HEK293T (cell line): ENCODE measurements at regions not wholly inside any gene's neighbourhood (a gene's known extent, or its start where the extent isn't known, plus 50 kb on each side); places are given as distances from the start of the nearest gene placed in this dataset.

Experiments
- ARNT ChIP-seq: fragments of 450-650 bp; IDR thresholded peaks from 2 replicates; pipeline ENCODE4 v1.6.1; 2017; ENCODE audit warnings: mild to moderate bottlenecking
- BHLHE40 ChIP-seq: fragments of 450-650 bp; IDR thresholded peaks from 2 replicates; pipeline ENCODE4 v1.6.1; 2016; ENCODE audit warnings: mild to moderate bottlenecking, moderate library complexity, borderline replicate concordance
- ELF4 ChIP-seq: fragments of 450-650 bp; IDR thresholded peaks from 2 replicates; pipeline ENCODE4 v1.6.1; 2017; ENCODE audit warnings: antibody characterized with exemption
- FOXA1 ChIP-seq: fragments of 450-650 bp; IDR thresholded peaks from 2 replicates; pipeline ENCODE4 v1.6.1; 2016; ENCODE audit warnings: mild to moderate bottlenecking
- FOXM1 ChIP-seq: fragments of 450-650 bp; IDR thresholded peaks from 2 replicates; pipeline ENCODE4 v1.6.1; 2017; ENCODE audit warnings: mild to moderate bottlenecking, borderline replicate concordance
- HDGF ChIP-seq: fragments of 450-650 bp; IDR thresholded peaks from 2 replicates; pipeline ENCODE4 v1.6.1; 2017; ENCODE audit warnings: antibody characterized with exemption, borderline replicate concordance
- L3MBTL2 ChIP-seq: fragments of 450-650 bp; conservative IDR thresholded peaks from 2 replicates; pipeline ENCODE4 v1.6.1; 2016; ENCODE audit warnings: mild to moderate bottlenecking
- LEF1 ChIP-seq: fragments of 450-650 bp; IDR thresholded peaks from 2 replicates; pipeline ENCODE4 v1.6.1; 2017; ENCODE audit warnings: mild to moderate bottlenecking, borderline replicate concordance
- SP1 ChIP-seq: fragments of 450-650 bp; IDR thresholded peaks from 2 replicates; pipeline ENCODE4 v1.6.1; 2017
- SUZ12 ChIP-seq: fragments of 450-650 bp; IDR thresholded peaks from 2 replicates; pipeline ENCODE4 v1.6.1; 2016; ENCODE audit warnings: mild to moderate bottlenecking
- ZNF384 ChIP-seq: fragments of 450-650 bp; IDR thresholded peaks from 2 replicates; pipeline ENCODE4 v1.6.1; 2016
- TF ChIP-seq, protein P1 (sequence below): fragments of 450-650 bp; IDR thresholded peaks from 2 replicates; pipeline ENCODE4 v1.6.1; 2016

DNA sequence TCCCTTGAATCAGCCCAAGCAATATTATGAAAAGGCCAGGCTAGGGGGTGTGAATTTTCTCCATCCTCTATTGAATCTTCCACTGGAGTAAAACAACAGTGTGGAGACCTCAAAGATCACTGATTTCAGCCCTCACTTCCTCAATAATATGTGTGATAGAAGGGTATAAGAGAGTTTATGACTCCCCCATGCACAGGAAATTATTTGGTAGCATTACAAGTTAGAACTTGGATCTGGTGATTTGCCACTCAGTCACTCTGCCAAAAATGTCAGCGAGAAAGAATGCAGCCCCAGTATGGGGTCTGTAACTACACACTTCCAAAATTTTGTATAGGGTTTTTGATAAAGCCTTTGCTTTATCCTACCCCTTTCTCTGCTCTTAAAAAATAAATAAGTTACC, 81.0 kb upstream of the KCNMB2 start:
- no peak for TF ChIP-seq FOXA1
- TF ChIP-seq HDGF, result no peak
- TF ChIP-seq SUZ12, result no peak
- no peak for TF ChIP-seq SP1
- no peak for TF ChIP-seq FOXM1
- TF ChIP-seq LEF1, result no peak
- no peak for TF ChIP-seq BHLHE40
- TF ChIP-seq ARNT, result no peak
- no peak for TF ChIP-seq ELF4
- TF ChIP-seq, protein P1, sequence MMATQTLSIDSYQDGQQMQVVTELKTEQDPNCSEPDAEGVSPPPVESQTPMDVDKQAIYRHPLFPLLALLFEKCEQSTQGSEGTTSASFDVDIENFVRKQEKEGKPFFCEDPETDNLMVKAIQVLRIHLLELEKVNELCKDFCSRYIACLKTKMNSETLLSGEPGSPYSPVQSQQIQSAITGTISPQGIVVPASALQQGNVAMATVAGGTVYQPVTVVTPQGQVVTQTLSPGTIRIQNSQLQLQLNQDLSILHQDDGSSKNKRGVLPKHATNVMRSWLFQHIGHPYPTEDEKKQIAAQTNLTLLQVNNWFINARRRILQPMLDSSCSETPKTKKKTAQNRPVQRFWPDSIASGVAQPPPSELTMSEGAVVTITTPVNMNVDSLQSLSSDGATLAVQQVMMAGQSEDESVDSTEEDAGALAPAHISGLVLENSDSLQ, result no peak
- no peak for TF ChIP-seq ZNF384
- no peak for TF ChIP-seq L3MBTL2
